K562 (cell line): ENCODE measurements at regions not wholly inside any gene's neighbourhood (a gene's known extent, or its start where the extent isn't known, plus 50 kb on each side); places are given as distances from the start of the nearest gene placed in this dataset.

ENCODE experiments used
- ATAC-seq: fragments of 200-7000 bp; cut with Tn5 transposase; 3 replicates; pipeline ENCODE4 v1.9.1; 2020; ENCODE audit warnings: moderate library complexity
- BruUV-seq: library from RNA; stranded (reverse); fragments of 400-500 nt; replicated peaks from 2 replicates; lab custom pipeline; 2021; lab: Mats Ljungman, UMichigan
- CTCF ChIA-PET: fragments of 300-600 bp; formaldehyde crosslinking; extraction: SDS; loops from one replicate; lab custom pipeline; 2021; ENCODE audit warnings: low intra/inter-chr PET ratio; lab: Yijun Ruan, JAX
- POLR2A ChIA-PET: fragments of 300-600, 350-650 bp; sonication (Branson Sonifier 250); formaldehyde crosslinking; extraction: SDS; loops from one replicate; lab custom pipeline; 2021; ENCODE audit warnings: antibody characterized with exemption, inconsistent platforms; lab: Yijun Ruan, JAX
- DNase-seq, 4 experiments: peaks; one replicate each; pipeline versions ENCODE4 v3.0.0 to v3.0.0-alpha.2; 2011 to 2018; ENCODE audit warnings: low spot score in 3 of 4, mixed read lengths in 3 of 4; ENCODE audit errors: extremely low read depth in 1 of 4
- FAIRE-seq: peaks from 2 replicates; lab custom pipeline; 2011; peaks lifted over from hg19 to GRCh38; lab: Jason Lieb, UNC
- H2AFZ ChIP-seq: 2 replicates; pipeline ENCODE4 v1.6.0; 2011; ENCODE audit warnings: low read depth, low read length, control low read depth, inconsistent platforms
- H3K27ac ChIP-seq: fragments of 200-600 bp; 3 replicates; pipeline ENCODE4 v1.8.0; 2011; ENCODE audit warnings: low read depth, mild to moderate bottlenecking, control low read depth, inconsistent platforms, low read length, moderate library complexity, mixed read lengths; ENCODE audit errors: extremely low read depth
- H3K27me3 ChIP-seq, 2 experiments: fragments of 300-600 bp in 1 of 2; 2 replicates in 1 of 2; 3 replicates in 1 of 2; pipeline versions ENCODE4 v1.6.0 to v1.8.0; 2011; ENCODE audit warnings: inconsistent platforms in 2 of 2, low read length in 2 of 2, mild to moderate bottlenecking in 1 of 2, mixed read lengths in 1 of 2, moderate library complexity in 1 of 2; ENCODE audit not compliant: control insufficient read depth in 2 of 2, insufficient read depth in 2 of 2
- H3K36me3 ChIP-seq: fragments of 300-600 bp; 3 replicates; pipeline ENCODE4 v1.8.0; 2011; ENCODE audit warnings: mild to moderate bottlenecking, low read length, inconsistent platforms; ENCODE audit not compliant: control insufficient read depth, insufficient read depth
- H3K4me1 ChIP-seq, 2 experiments: fragments of 200-600 bp in 1 of 2; replicated peaks in 1 of 2; 2 replicates in 1 of 2; 3 replicates in 1 of 2; pipeline versions ENCODE4 v1.5.1 to v1.8.0; 2011; ENCODE audit warnings: inconsistent platforms in 2 of 2, low read length in 2 of 2, mild to moderate bottlenecking in 1 of 2, mixed read lengths in 1 of 2, moderate library complexity in 1 of 2; ENCODE audit not compliant: control insufficient read depth in 2 of 2, insufficient read depth in 2 of 2
- H3K4me2 ChIP-seq: 2 replicates; pipeline ENCODE4 v1.6.1; 2011; ENCODE audit warnings: low read length, control low read depth, inconsistent platforms, mixed read lengths; ENCODE audit not compliant: insufficient read depth
- H3K4me3 ChIP-seq: fragments of 200-600 bp; sonication (generic), shearing (Covaris generic); 2 replicates; pipeline ENCODE4 v1.5.1; 2016; ENCODE audit warnings: control low read depth, inconsistent platforms
- H3K79me2 ChIP-seq: fragments of 200-600 bp; 3 replicates; pipeline ENCODE4 v1.8.0; 2011; ENCODE audit warnings: low read length, inconsistent platforms; ENCODE audit not compliant: control insufficient read depth, insufficient read depth
- H3K9ac ChIP-seq, 2 experiments: 2 replicates each; pipeline versions ENCODE4 v1.6.0 to v1.6.1; 2011; ENCODE audit warnings: low read depth in 2 of 2, low read length in 2 of 2, control low read depth in 1 of 2, inconsistent platforms in 1 of 2, mild to moderate bottlenecking in 1 of 2, mixed read lengths in 1 of 2; ENCODE audit not compliant: insufficient read depth in 1 of 2
- H3K9me1 ChIP-seq: one replicate; pipeline ENCODE4 v1.6.0; 2011; ENCODE audit warnings: inconsistent platforms, mild to moderate bottlenecking, low read length, moderate library complexity; ENCODE audit not compliant: control insufficient read depth, insufficient read depth
- H3K9me3 ChIP-seq: replicated peaks from 2 replicates; pipeline ENCODE4 v1.5.1; 2011; ENCODE audit warnings: low read depth, low read length, inconsistent platforms; ENCODE audit not compliant: control insufficient read depth, insufficient read depth
- H4K20me1 ChIP-seq: replicated peaks from 2 replicates; pipeline ENCODE4 v1.6.1; 2011; ENCODE audit warnings: low read length, inconsistent platforms, mixed read lengths; ENCODE audit not compliant: control insufficient read depth, insufficient read depth
- ATF1 ChIP-seq, 2 experiments: fragments of 450-650 bp in 1 of 2; IDR thresholded peaks; 2 replicates each; pipeline ENCODE4 v1.6.1; 2016; ENCODE audit warnings: missing compliant biosample characterization in 1 of 2, missing genetic modification characterization in 1 of 2
- CBFB ChIP-seq: sonication (generic); formaldehyde crosslinking; IDR thresholded peaks from 2 replicates; pipeline ENCODE4 v1.4.0; 2020; ENCODE audit warnings: mild to moderate bottlenecking, missing genetic modification reagents
- CBX1 ChIP-seq: sonication (generic); IDR thresholded peaks from 2 replicates; pipeline ENCODE4 v1.6.1; 2016; ENCODE audit warnings: antibody characterized with exemption, low read depth, mild to moderate bottlenecking
- DMBX1 ChIP-seq: fragments of 250-450 bp; sonication (Bioruptor Pico); IDR thresholded peaks from 2 replicates; pipeline ENCODE4 v1.8.0; 2022; ENCODE audit warnings: inconsistent platforms, mild to moderate bottlenecking, moderate library complexity, borderline replicate concordance
- FOXJ2 ChIP-seq: fragments of 200-800 bp; sonication (Bioruptor generic); IDR thresholded peaks from 2 replicates; pipeline ENCODE4 v1.6.1; 2016; ENCODE audit warnings: missing genetic modification characterization, missing compliant biosample characterization
- MCM2 ChIP-seq: fragments of 450-650 bp; IDR thresholded peaks from 2 replicates; pipeline ENCODE4 v1.6.1; 2017; ENCODE audit warnings: low read depth, mild to moderate bottlenecking
- SMARCB1 ChIP-seq: IDR thresholded peaks from 2 replicates; pipeline ENCODE4 v1.6.1; 2011; ENCODE audit warnings: improper control_type of control experiment, low read depth; ENCODE audit not compliant: insufficient read length
- SP2 ChIP-seq: IDR thresholded peaks from 2 replicates; pipeline ENCODE4 v1.6.1; 2011; ENCODE audit warnings: mild to moderate bottlenecking, low read depth, low read length, moderate library complexity; ENCODE audit not compliant: poor library complexity, severe bottlenecking; ENCODE audit errors: extremely low read depth
- ZBTB11 ChIP-seq, 3 experiments: fragments of 200-800 bp in 1 of 3; fragments of 250-450 bp in 1 of 3; fragments of 450-650 bp in 1 of 3; sonication (Bioruptor Pico) in 1 of 3; sonication (Bioruptor generic) in 1 of 3; formaldehyde crosslinking in 1 of 3; IDR thresholded peaks; 2 replicates each; pipeline versions ENCODE4 v1.6.1 to v1.8.0; 2016 to 2022; ENCODE audit warnings: mild to moderate bottlenecking in 2 of 3, missing genetic modification characterization in 2 of 3, missing compliant biosample characterization in 1 of 3, moderate library complexity in 1 of 3
- ZBTB26 ChIP-seq: fragments of 450-650 bp; formaldehyde crosslinking; IDR thresholded peaks from 2 replicates; pipeline ENCODE4 v1.4.0; 2022; ENCODE audit warnings: missing genetic modification characterization
- ZNF584 ChIP-seq: fragments of 200-800 bp; sonication (Bioruptor generic); IDR thresholded peaks from 2 replicates; pipeline ENCODE4 v1.6.1; 2016; ENCODE audit warnings: low read depth, mild to moderate bottlenecking, missing genetic modification characterization, missing compliant biosample characterization
- ZNF644 ChIP-seq: fragments of 200-800 bp; sonication (Bioruptor generic); IDR thresholded peaks from 2 replicates; pipeline ENCODE4 v1.6.1; 2016; ENCODE audit warnings: low read depth, missing genetic modification characterization, missing compliant biosample characterization
- WGBS: fragments of 100-300 bp; shearing (Covaris generic); methylation state at CpG from one replicate; pipeline ENCODE4 v1.1.6; 2016; ENCODE audit warnings: low coverage, mixed read lengths; ENCODE audit not compliant: insufficient coverage; ENCODE audit errors: missing lambda C conversion rate; 5-methylcytosine and 5-hydroxymethylcytosine counted together
- in situ Hi-C: fragments of 300-500 bp; cut with MboI; formaldehyde crosslinking; loops from 4 replicates; pipeline ENCODE4 v1.15.0; 2018; ENCODE audit warnings: inconsistent platforms, mixed read lengths
- intact Hi-C: fragments of 100-400 bp; cut with micrococcal nuclease; formaldehyde crosslinking; loops from 2 replicates; pipeline ENCODE4 v1.14.2; 2022

GRCh38 chr6:21798468-21798867 lies 204.9 kb downstream of the SOX4 start:
- CTCF ChIA-PET: no interaction called here
- Histone ChIP-seq H3K27me3 (peaks cover 0 to 4% of the 10 kb centered on the region in 2 experiments; a peak in 2 of 5 replicates), H3K36me3 (no peaks in the 10 kb centered on the region), H3K9ac (no peak overlapping the region), H3K27ac (no peak overlapping the region)
- 0% methylated on average over 4 of the region's 4 CpGs for WGBS
- TF ChIP-seq ZBTB26: no peak
- TF ChIP-seq ZNF584 (CRISPR knock-in tag): no peak
- TF ChIP-seq DMBX1 (CRISPR knock-in tag): no peak
- no peak for TF ChIP-seq SMARCB1
- TF ChIP-seq, all 486 proteins: peak for 0
- no peaks in the 10 kb centered on the region for H3K4me1 ChIP-seq
- no peak overlapping the region for H3K4me3 ChIP-seq
- ATAC-seq (no peak), FAIRE-seq (no peak), DNase-seq (no peak)
- in situ Hi-C loops: no loop called here
- H4K20me1 ChIP-seq: no peaks in the 10 kb centered on the region
- H3K79me2 ChIP-seq: no peaks in the 10 kb centered on the region
- intact Hi-C loops: no loop called here
- POLR2A ChIA-PET: no interaction called here
- no peak overlapping the region for H3K4me2 ChIP-seq
- no peak overlapping the region for H2AFZ ChIP-seq
- no peaks in the 10 kb centered on the region for H3K9me1 ChIP-seq
- H3K9me3 ChIP-seq: no peaks in the 10 kb centered on the region
- no TSS peak for BruUV-seq

- no peaks in the 10 kb centered on the region for H3K79me2 ChIP-seq
- no peak overlapping the region for H3K27ac ChIP-seq
- CTCF ChIA-PET: no interaction called here
- in situ Hi-C loops: no loop called here
- DNase-seq: no peak
- ATAC-seq: no peak
- H3K9me1 ChIP-seq: no peaks in the 10 kb centered on the region
- intact Hi-C loops: no loop called here
- POLR2A ChIA-PET: no interaction called here
- no peak overlapping the region for H3K9ac ChIP-seq
- no peaks in the 10 kb centered on the region for H3K9me3 ChIP-seq
- H3K36me3 ChIP-seq: no peaks in the 10 kb centered on the region
- no peak overlapping the region for H3K4me3 ChIP-seq
- no peaks in the 10 kb centered on the region; the same call in 1 of the 2 replicates for H4K20me1 ChIP-seq
- no peak overlapping the region for H3K4me2 ChIP-seq
- BruUV-seq: no TSS peak
- no peak for FAIRE-seq
- peaks cover 2 to 7% of the 10 kb centered on the region in 2 experiments; a peak in 3 of 5 replicates for H3K27me3 ChIP-seq
- 0% methylated on average over 2 of the region's 2 CpGs for WGBS
- H3K4me1 ChIP-seq: no peaks in the 10 kb centered on the region
- H2AFZ ChIP-seq: no peak overlapping the region
- no peak for TF ChIP-seq ZNF644
- TF ChIP-seq CBFB (CRISPR knock-in tag): no peak
- TF ChIP-seq CBX1: no peak
- TF ChIP-seq MCM2: no peak
- no peak for TF ChIP-seq ZBTB11 (CRISPR knock-in tag; IDR thresholded peaks at IDR 0.05)
- no peak for TF ChIP-seq ATF1 (CRISPR knock-in tag; IDR thresholded peaks at IDR 0.05)
- no peak for TF ChIP-seq ATF1 (tag; IDR thresholded peaks at IDR 0.05)
- no peak for TF ChIP-seq SP2
- no peak for TF ChIP-seq FOXJ2 (tag)
Measured at GRCh38 chr6:21800330-21800729, 206.8 kb downstream of the SOX4 start.
